Neutrophil (primary cell): ENCODE measurements at regions not wholly inside any gene's neighbourhood (a gene's known extent, or its start where the extent isn't known, plus 50 kb on each side); places are given as distances from the start of the nearest gene placed in this dataset.

Source experiments
- H3K27ac ChIP-seq: fragments of 200-600 bp; sonication (generic); 2 replicates; pipeline ENCODE4 v1.5.1; 2016; ENCODE audit warnings: mild to moderate bottlenecking, moderate library complexity
- H3K27me3 ChIP-seq: fragments of 200-600 bp; sonication (generic); 2 replicates; pipeline ENCODE4 v1.6.0; 2016; ENCODE audit warnings: mild to moderate bottlenecking
- H3K36me3 ChIP-seq: fragments of 200-600 bp; sonication (generic); 2 replicates; pipeline ENCODE4 v1.5.1; 2017
- H3K4me1 ChIP-seq, 2 experiments: fragments of 200-600 bp in 1 of 2; sonication (generic) in 1 of 2; 1 replicate in 1 of 2; 2 replicates in 1 of 2; pipeline versions ENCODE4 v1.5.1 to v1.6.1; 2013 to 2016; ENCODE audit warnings: low read depth in 1 of 2, low read length in 1 of 2, mild to moderate bottlenecking in 1 of 2, moderate library complexity in 1 of 2; ENCODE audit not compliant: control insufficient read depth in 1 of 2, insufficient read depth in 1 of 2
- H3K4me3 ChIP-seq, 2 experiments: fragments of 200-600 bp in 1 of 2; sonication (generic) in 1 of 2; 1 replicate in 1 of 2; 2 replicates in 1 of 2; pipeline ENCODE4 v1.5.1; 2013 to 2016; ENCODE audit warnings: low read depth in 1 of 2, low read length in 1 of 2, mild to moderate bottlenecking in 1 of 2, moderate library complexity in 1 of 2
- H3K9me3 ChIP-seq: fragments of 200-600 bp; sonication (generic); 2 replicates; pipeline ENCODE4 v1.5.1; 2016
- CTCF ChIP-seq: fragments of 200-600 bp; sonication (generic); IDR thresholded peaks from 2 replicates; pipeline ENCODE4 v1.5.1; 2016; ENCODE audit warnings: antibody characterized with exemption

GRCh38 chr13:91162180-91162579, 185.3 kb upstream of the MIR17HG start:
- no peaks in the 10 kb centered on the region for H3K9me3 ChIP-seq
- H3K4me1 ChIP-seq: no peaks in the 10 kb centered on the region
- H3K36me3 ChIP-seq: no peaks in the 10 kb centered on the region
- peaks cover 16% of the 10 kb centered on the region for H3K27me3 ChIP-seq
- no peak for TF ChIP-seq CTCF
- no peak overlapping the region for H3K4me3 ChIP-seq
- H3K27ac ChIP-seq: no peak overlapping the region

DNA sequence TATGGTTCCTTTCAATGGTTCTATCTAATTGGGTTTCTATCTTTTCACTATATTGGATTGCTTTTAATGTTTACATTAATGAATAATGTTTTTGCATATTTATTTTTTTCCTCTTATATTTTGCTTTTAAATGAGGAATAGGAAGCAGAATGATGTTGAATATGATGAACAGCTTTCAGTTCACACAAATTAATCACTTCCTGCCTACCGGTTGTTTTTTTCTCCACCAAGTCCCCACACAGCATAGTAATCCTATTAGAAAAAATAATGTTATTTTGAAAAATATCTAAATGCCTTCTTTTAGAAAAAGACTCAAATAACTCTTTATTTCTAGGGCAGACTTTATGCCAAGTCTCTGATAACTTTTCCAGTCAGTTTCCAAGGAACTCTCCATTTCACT, 184.9 kb upstream of the MIR17HG start:
- Histone ChIP-seq H3K9me3 (no peaks in the 10 kb centered on the region), H3K4me1 (no peaks in the 10 kb centered on the region), H3K4me3 (no peak overlapping the region), H3K27ac (no peak overlapping the region), H3K27me3 (peaks cover 15% of the 10 kb centered on the region), H3K36me3 (no peaks in the 10 kb centered on the region)
- no peak for TF ChIP-seq CTCF

DNA sequence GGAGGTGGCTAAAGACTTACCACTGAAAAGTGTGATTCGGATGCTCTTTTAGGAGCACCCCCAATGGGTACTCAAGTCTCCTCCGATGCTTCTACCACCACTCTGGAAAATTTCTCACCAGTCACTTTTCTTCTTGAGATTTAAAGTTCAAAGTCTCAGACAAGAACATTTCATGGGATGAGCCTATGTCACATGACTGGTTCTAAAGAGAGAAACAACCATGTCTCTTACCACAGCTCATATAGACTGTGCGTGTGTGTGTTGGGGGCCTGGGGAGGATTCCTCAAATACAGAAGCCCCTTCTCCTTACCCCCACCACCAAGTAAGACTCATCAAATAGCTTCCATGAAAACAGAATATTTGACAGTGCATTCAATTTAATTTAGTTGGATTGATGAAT, 181.7 kb upstream of the MIR17HG start:
- no peaks in the 10 kb centered on the region for H3K4me1 ChIP-seq
- no peak overlapping the region for H3K4me3 ChIP-seq
- H3K27me3 ChIP-seq: no peaks in the 10 kb centered on the region
- H3K27ac ChIP-seq: no peak overlapping the region
- TF ChIP-seq CTCF: no peak
- no peaks in the 10 kb centered on the region for H3K36me3 ChIP-seq
- H3K9me3 ChIP-seq: no peaks in the 10 kb centered on the region

DNA sequence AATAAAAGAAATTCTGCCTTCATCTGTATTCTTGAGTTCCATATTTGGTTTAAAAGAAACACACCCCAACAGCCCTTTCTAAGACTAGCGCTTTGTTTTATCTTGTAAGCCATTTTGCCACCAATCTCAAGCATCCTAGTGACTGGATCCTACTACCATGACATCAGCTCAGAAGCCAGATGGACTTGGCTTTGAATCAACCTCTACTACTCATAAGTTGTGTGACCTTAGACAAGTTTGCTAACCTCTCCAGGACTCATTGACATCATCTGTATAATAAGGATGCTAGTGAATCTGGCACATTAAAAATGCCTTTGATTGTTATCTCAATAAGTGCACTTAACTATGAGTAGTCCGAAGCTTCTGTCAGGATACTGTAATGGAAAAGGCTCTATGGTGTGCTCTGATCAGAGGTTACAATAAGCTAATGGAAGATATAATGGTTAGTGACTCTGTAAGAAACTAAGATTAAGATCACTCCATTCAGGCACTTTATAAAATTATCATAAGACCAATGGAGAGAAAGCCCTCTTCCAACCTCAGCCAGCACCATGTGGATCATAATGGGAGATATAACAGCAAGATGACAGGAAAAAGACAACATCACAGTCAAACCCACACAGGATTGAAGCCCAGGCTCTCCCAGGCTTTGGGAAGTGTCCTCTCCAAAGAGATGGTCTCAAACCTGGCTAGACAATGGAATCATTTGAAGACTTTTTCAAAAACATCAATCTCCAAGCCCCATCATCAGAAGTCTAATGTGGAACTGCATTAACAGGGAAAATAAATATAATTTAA, 180.6 kb upstream of the MIR17HG start:
- Histone ChIP-seq H3K9me3 (no peaks in the 10 kb centered on the region), H3K4me1 (no peaks in the 10 kb centered on the region), H3K4me3 (no peak overlapping the region), H3K36me3 (no peaks in the 10 kb centered on the region), H3K27me3 (no peaks in the 10 kb centered on the region), H3K27ac (no peak overlapping the region)
- TF ChIP-seq CTCF: no peak

DNA sequence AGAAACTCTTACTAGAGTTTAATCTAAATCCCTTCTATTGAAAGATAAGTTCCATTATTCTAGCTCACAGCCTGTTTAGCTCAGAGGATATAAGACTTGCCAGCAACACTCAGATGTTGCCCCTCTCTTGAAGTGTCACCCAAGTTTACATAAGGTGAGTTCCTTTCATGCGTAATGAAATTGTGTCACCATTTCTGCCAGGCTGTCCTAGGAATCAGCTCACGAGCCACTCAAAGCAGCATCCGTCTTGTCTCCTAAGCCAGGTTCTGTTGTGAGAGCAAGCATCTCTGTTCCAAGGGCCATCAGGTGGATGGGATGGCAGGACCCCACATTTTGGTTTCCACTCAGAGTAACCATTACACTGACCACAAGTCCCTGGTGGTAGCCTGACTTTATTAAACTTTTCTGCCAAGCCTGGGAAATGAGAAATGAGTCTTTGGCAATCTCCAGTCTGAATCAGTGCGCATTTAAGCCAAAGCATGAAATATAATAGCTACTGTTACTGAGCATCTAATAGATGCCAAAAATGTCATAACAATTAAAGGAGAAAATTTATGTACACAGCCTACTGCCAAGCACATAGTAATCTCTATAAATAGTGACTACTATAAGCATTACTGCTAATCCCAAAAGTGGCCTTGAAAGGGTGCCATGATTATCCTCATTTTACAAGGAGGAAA, 179.6 kb upstream of the MIR17HG start:
- Histone ChIP-seq H3K36me3 (no peaks in the 10 kb centered on the region), H3K27ac (no peak overlapping the region), H3K4me3 (no peak overlapping the region), H3K4me1 (no peaks in the 10 kb centered on the region), H3K9me3 (no peaks in the 10 kb centered on the region), H3K27me3 (no peaks in the 10 kb centered on the region)
- no peak for TF ChIP-seq CTCF
